K562 (cell line): ENCODE measurements at regions not wholly inside any gene's neighbourhood (a gene's known extent, or its start where the extent isn't known, plus 50 kb on each side); places are given as distances from the start of the nearest gene placed in this dataset.

Experiments
- ATF2 ChIP-seq: sonication (generic); formaldehyde crosslinking; IDR thresholded peaks from 2 replicates; pipeline ENCODE4 v1.8.1; 2022; ENCODE audit warnings: missing genetic modification reagents
- BACH1 ChIP-seq: fragments of 200-800 bp; sonication (Bioruptor generic); IDR thresholded peaks from 2 replicates; pipeline ENCODE4 v1.6.1; 2016; ENCODE audit warnings: missing genetic modification characterization, missing compliant biosample characterization
- KLF13 ChIP-seq: fragments of 450-650 bp; IDR thresholded peaks from 2 replicates; pipeline ENCODE4 v1.6.1; 2016; ENCODE audit warnings: missing genetic modification characterization, low read depth, mild to moderate bottlenecking, missing compliant biosample characterization, moderate library complexity, borderline replicate concordance
- MAFG ChIP-seq: fragments of 450-650 bp; conservative IDR thresholded peaks from 2 replicates; pipeline ENCODE4 v1.6.1; 2016; ENCODE audit warnings: missing genetic modification characterization, missing compliant biosample characterization
- MBD2 ChIP-seq: sonication (generic); IDR thresholded peaks from 2 replicates; pipeline ENCODE4 v1.6.1; 2016; ENCODE audit warnings: low read depth, borderline replicate concordance
- MEF2A ChIP-seq: IDR thresholded peaks from 2 replicates; pipeline ENCODE4 v1.6.1; 2011; ENCODE audit warnings: low read depth, mild to moderate bottlenecking, low read length, moderate library complexity; ENCODE audit not compliant: control insufficient read depth
- TAF1 ChIP-seq: IDR thresholded peaks from 2 replicates; pipeline ENCODE4 v1.6.1; 2011; ENCODE audit warnings: mild to moderate bottlenecking, low read length, moderate library complexity; ENCODE audit not compliant: insufficient read depth, control insufficient read depth, severe bottlenecking; ENCODE audit errors: extremely low read depth
- TAF9B ChIP-seq: fragments of 450-650 bp; IDR thresholded peaks from 2 replicates; pipeline ENCODE4 v1.6.1; 2018; ENCODE audit warnings: mild to moderate bottlenecking; ENCODE audit not compliant: partially characterized antibody
- TEAD4 ChIP-seq, 2 experiments: sonication (generic) in 1 of 2; formaldehyde crosslinking in 1 of 2; IDR thresholded peaks; 2 replicates each; pipeline versions ENCODE4 v1.6.1 to v1.8.0; 2012 to 2022; ENCODE audit warnings: borderline replicate concordance in 1 of 2, inconsistent platforms in 1 of 2, low read length in 1 of 2, mild to moderate bottlenecking in 1 of 2, missing genetic modification reagents in 1 of 2
- ZNF174 ChIP-seq: fragments of 250-450 bp; sonication (Bioruptor Pico); IDR thresholded peaks from 2 replicates; pipeline ENCODE4 v1.4.0; 2020; ENCODE audit warnings: mild to moderate bottlenecking
- ZNF232 ChIP-seq: sonication (generic); formaldehyde crosslinking; IDR thresholded peaks from 2 replicates; pipeline ENCODE4 v1.8.0; 2022; ENCODE audit warnings: mild to moderate bottlenecking, missing genetic modification reagents
- ZNF311 ChIP-seq: fragments of 250-450 bp; sonication (Bioruptor Pico); IDR thresholded peaks from 2 replicates; pipeline ENCODE4 v1.4.0; 2020; ENCODE audit warnings: mild to moderate bottlenecking, moderate library complexity
- ZNF316 ChIP-seq: fragments of 450-650 bp; IDR thresholded peaks from 2 replicates; pipeline ENCODE4 v1.6.1; 2016
- ZNF518B ChIP-seq: fragments of 250-450 bp; sonication (Bioruptor Pico); IDR thresholded peaks from 2 replicates; pipeline ENCODE4 v1.5.0; 2021; ENCODE audit warnings: mild to moderate bottlenecking, moderate library complexity
- TF ChIP-seq, protein P1 (sequence below): IDR thresholded peaks from 3 replicates; pipeline ENCODE4 v1.6.1; 2011; ENCODE audit warnings: borderline replicate concordance, mild to moderate bottlenecking, moderate library complexity; ENCODE audit not compliant: insufficient read length; ENCODE audit errors: extremely low read depth
- TF ChIP-seq, protein P2 (sequence below): sonication (generic); formaldehyde crosslinking; IDR thresholded peaks from 2 replicates; pipeline ENCODE4 v1.9.0; 2022; ENCODE audit warnings: mild to moderate bottlenecking, missing genetic modification reagents
- TF ChIP-seq, protein P3 (sequence below): fragments of 450-650 bp; IDR thresholded peaks from 2 replicates; pipeline ENCODE4 v1.6.1; 2016; ENCODE audit warnings: missing biosample characterization, missing genetic modification characterization

- TF ChIP-seq, protein P1, sequence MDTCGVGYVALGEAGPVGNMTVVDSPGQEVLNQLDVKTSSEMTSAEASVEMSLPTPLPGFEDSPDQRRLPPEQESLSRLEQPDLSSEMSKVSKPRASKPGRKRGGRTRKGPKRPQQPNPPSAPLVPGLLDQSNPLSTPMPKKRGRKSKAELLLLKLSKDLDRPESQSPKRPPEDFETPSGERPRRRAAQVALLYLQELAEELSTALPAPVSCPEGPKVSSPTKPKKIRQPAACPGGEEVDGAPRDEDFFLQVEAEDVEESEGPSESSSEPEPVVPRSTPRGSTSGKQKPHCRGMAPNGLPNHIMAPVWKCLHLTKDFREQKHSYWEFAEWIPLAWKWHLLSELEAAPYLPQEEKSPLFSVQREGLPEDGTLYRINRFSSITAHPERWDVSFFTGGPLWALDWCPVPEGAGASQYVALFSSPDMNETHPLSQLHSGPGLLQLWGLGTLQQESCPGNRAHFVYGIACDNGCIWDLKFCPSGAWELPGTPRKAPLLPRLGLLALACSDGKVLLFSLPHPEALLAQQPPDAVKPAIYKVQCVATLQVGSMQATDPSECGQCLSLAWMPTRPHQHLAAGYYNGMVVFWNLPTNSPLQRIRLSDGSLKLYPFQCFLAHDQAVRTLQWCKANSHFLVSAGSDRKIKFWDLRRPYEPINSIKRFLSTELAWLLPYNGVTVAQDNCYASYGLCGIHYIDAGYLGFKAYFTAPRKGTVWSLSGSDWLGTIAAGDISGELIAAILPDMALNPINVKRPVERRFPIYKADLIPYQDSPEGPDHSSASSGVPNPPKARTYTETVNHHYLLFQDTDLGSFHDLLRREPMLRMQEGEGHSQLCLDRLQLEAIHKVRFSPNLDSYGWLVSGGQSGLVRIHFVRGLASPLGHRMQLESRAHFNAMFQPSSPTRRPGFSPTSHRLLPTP = no peak
- TF ChIP-seq ZNF232 (CRISPR knock-in tag) (no peak), MEF2A (no peak), ZNF311 (CRISPR knock-in tag) (0 out of 2 replicates have a peak, but pooled peaks have one; percentile 14), ZNF174 (CRISPR knock-in tag) (peak; percentile 64; the same call in 1 of the 2 replicates), TAF1 (peak; percentile 32), TAF9B (peak; percentile 55), MBD2 (no peak), ZNF518B (no peak), ATF2 (no peak), BACH1 (tag) (peak; percentile 89), KLF13 (tag) (no peak), MAFG (peak; percentile 82), ZNF316 (peak; percentile 96), TEAD4 (IDR thresholded peaks at IDR 0.05; ENCODE audit: low read length) (peak; percentile 79; the same call in 1 of the 2 replicates), TEAD4 (CRISPR knock-in tag; IDR thresholded peaks at IDR 0.05; ENCODE audit: borderline replicate concordance) (no peak)
- TF ChIP-seq, protein P2, sequence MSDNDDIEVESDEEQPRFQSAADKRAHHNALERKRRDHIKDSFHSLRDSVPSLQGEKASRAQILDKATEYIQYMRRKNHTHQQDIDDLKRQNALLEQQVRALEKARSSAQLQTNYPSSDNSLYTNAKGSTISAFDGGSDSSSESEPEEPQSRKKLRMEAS = no peak
- TF ChIP-seq, protein P3, sequence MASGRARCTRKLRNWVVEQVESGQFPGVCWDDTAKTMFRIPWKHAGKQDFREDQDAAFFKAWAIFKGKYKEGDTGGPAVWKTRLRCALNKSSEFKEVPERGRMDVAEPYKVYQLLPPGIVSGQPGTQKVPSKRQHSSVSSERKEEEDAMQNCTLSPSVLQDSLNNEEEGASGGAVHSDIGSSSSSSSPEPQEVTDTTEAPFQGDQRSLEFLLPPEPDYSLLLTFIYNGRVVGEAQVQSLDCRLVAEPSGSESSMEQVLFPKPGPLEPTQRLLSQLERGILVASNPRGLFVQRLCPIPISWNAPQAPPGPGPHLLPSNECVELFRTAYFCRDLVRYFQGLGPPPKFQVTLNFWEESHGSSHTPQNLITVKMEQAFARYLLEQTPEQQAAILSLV (tag) = peak; percentile 81
These were observed 159.1 kb downstream of the CCDC71L start (continued) for GRCh38 chr7:106501605-106502580.
